ENCODE measurements at regions not wholly inside any gene's neighbourhood (a gene's known extent, or its start where the extent isn't known, plus 50 kb on each side); places are given as distances from the start of the nearest gene placed in this dataset.

GRCh38 chr13:47146991-47147811 lies 250.3 kb upstream of the HTR2A start:
- no peaks in the 10 kb centered on the region for H3K36me3 ChIP-seq (ENCODE audit: control insufficient read depth, insufficient read depth, low read length)
- no peak overlapping the region for H3K9ac ChIP-seq (ENCODE audit: low read length)
- H3K9me3 ChIP-seq (ENCODE audit: control insufficient read depth, insufficient read depth, low read depth, low read length), result no peaks in the 10 kb centered on the region
- H3K4me3 ChIP-seq (ENCODE audit: low read depth, low read length), result no peak overlapping the region
- no peak overlapping the region for H3K27ac ChIP-seq (ENCODE audit: low read depth, low read length)
- no peaks in the 10 kb centered on the region for H3K4me1 ChIP-seq (ENCODE audit: control insufficient read depth, insufficient read depth, low read length)
- no peaks in the 10 kb centered on the region for H3K27me3 ChIP-seq (ENCODE audit: control insufficient read depth, insufficient read depth, low read length)

DNA sequence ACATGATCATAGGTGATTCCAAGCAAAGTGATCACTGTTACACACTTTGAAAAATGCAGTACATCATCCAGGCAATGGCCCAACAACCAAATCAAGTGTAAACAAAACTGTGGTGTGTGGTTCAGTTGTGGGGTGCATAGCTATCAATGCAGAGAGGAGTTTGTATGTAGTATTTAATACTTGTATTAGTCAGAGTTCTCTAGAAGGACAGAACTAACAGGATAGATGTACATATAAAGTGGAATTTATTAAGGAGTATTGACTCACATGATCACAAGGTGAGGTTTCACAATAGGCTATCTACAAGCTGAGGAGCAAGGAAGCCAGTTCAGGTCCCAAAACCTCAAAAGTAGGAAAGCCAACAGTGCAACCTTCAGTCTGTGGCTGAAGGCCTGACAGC lies 249.3 kb upstream of the HTR2A start:
- Histone ChIP-seq H3K9me3 (ENCODE audit: control insufficient read depth, insufficient read depth, low read depth, low read length) (no peaks in the 10 kb centered on the region), H3K27me3 (ENCODE audit: control insufficient read depth, insufficient read depth, low read length) (no peaks in the 10 kb centered on the region), H3K9ac (ENCODE audit: low read length) (no peak overlapping the region), H3K36me3 (ENCODE audit: control insufficient read depth, insufficient read depth, low read length) (no peaks in the 10 kb centered on the region), H3K4me3 (ENCODE audit: low read depth, low read length) (no peak overlapping the region), H3K27ac (ENCODE audit: low read depth, low read length) (no peak overlapping the region), H3K4me1 (ENCODE audit: control insufficient read depth, insufficient read depth, low read length) (no peaks in the 10 kb centered on the region)

DNA sequence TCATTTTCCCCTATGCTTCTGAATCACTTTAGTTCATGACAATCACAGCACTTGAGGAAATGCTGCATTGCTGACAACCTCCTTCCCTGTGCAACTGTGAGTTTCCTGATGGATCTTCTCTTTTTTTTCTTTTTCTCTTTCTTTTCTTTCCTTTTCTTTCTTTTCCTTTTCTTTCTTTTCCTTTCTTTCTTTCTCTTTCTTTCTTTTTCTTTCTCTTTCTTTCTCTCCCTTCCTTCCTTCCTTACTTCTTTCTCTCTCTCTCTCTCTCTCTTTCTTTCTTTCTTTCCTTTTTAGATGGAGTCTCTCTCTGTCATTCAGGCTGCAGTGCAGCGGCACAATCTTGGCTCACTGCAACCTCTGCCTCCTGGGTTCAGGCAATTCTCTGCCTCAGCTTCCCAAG lies 247.9 kb upstream of the HTR2A start:
- H3K9me3 ChIP-seq (ENCODE audit: control insufficient read depth, insufficient read depth, low read depth, low read length), result no peaks in the 10 kb centered on the region
- no peaks in the 10 kb centered on the region; the same call in 1 of the 2 replicates for H3K4me1 ChIP-seq (ENCODE audit: control insufficient read depth, insufficient read depth, low read length)
- no peak overlapping the region for H3K4me3 ChIP-seq (ENCODE audit: low read depth, low read length)
- no peak overlapping the region for H3K27ac ChIP-seq (ENCODE audit: low read depth, low read length)
- no peaks in the 10 kb centered on the region for H3K27me3 ChIP-seq (ENCODE audit: control insufficient read depth, insufficient read depth, low read length)
- H3K36me3 ChIP-seq (ENCODE audit: control insufficient read depth, insufficient read depth, low read length), result no peaks in the 10 kb centered on the region
- no peak overlapping the region for H3K9ac ChIP-seq (ENCODE audit: low read length)

GRCh38 chr13:47142105-47142504 lies 245.3 kb upstream of the HTR2A start:
- Histone ChIP-seq H3K4me3 (ENCODE audit: low read depth, low read length) (no peak overlapping the region), H3K9ac (ENCODE audit: low read length) (no peak overlapping the region), H3K27me3 (ENCODE audit: control insufficient read depth, insufficient read depth, low read length) (no peaks in the 10 kb centered on the region), H3K36me3 (ENCODE audit: control insufficient read depth, insufficient read depth, low read length) (no peaks in the 10 kb centered on the region), H3K27ac (ENCODE audit: low read depth, low read length) (no peak overlapping the region), H3K9me3 (ENCODE audit: control insufficient read depth, insufficient read depth, low read depth, low read length) (no peaks in the 10 kb centered on the region), H3K4me1 (ENCODE audit: control insufficient read depth, insufficient read depth, low read length) (peaks cover 3% of the 10 kb centered on the region; the same call in 1 of the 2 replicates)

DNA sequence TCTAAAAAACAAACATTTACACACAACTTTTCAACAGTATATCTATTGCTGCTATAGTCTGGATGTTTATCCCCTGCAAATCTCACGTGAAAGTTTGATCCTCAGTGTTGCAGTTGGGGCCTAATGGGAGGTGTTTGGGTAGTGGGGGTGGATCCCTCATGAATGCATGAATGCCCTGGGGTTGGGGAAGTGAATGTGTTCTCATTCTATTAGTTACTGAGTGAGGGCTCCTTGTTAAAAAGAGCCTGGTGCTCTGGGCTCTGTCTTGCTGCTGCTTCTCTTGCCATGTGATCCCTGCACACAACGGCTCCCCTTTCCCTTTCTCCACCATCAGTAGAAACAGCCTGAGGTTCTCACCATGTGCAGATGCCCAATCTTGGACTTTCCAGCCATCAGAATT lies 242.7 kb upstream of the HTR2A start:
- no peaks in the 10 kb centered on the region for H3K9me3 ChIP-seq (ENCODE audit: control insufficient read depth, insufficient read depth, low read depth, low read length)
- H3K9ac ChIP-seq (ENCODE audit: low read length), result no peak overlapping the region
- no peak overlapping the region for H3K4me3 ChIP-seq (ENCODE audit: low read depth, low read length)
- no peaks in the 10 kb centered on the region for H3K36me3 ChIP-seq (ENCODE audit: control insufficient read depth, insufficient read depth, low read length)
- no peak overlapping the region for H3K27ac ChIP-seq (ENCODE audit: low read depth, low read length)
- no peaks in the 10 kb centered on the region for H3K27me3 ChIP-seq (ENCODE audit: control insufficient read depth, insufficient read depth, low read length)
- peaks cover 6% of the 10 kb centered on the region; the same call in 1 of the 2 replicates for H3K4me1 ChIP-seq (ENCODE audit: control insufficient read depth, insufficient read depth, low read length)

GRCh38 chr13:47136504-47136941 lies 239.7 kb upstream of the HTR2A start:
- H3K4me1 ChIP-seq (ENCODE audit: control insufficient read depth, insufficient read depth, low read length), result peaks cover 6% of the 10 kb centered on the region; the same call in 1 of the 2 replicates
- H3K9me3 ChIP-seq (ENCODE audit: control insufficient read depth, insufficient read depth, low read depth, low read length), result no peaks in the 10 kb centered on the region
- no peaks in the 10 kb centered on the region for H3K36me3 ChIP-seq (ENCODE audit: control insufficient read depth, insufficient read depth, low read length)
- H3K9ac ChIP-seq (ENCODE audit: low read length), result no peak overlapping the region
- H3K27ac ChIP-seq (ENCODE audit: low read depth, low read length), result no peak overlapping the region
- no peak overlapping the region for H3K4me3 ChIP-seq (ENCODE audit: low read depth, low read length)
- H3K27me3 ChIP-seq (ENCODE audit: control insufficient read depth, insufficient read depth, low read length), result no peaks in the 10 kb centered on the region

DNA sequence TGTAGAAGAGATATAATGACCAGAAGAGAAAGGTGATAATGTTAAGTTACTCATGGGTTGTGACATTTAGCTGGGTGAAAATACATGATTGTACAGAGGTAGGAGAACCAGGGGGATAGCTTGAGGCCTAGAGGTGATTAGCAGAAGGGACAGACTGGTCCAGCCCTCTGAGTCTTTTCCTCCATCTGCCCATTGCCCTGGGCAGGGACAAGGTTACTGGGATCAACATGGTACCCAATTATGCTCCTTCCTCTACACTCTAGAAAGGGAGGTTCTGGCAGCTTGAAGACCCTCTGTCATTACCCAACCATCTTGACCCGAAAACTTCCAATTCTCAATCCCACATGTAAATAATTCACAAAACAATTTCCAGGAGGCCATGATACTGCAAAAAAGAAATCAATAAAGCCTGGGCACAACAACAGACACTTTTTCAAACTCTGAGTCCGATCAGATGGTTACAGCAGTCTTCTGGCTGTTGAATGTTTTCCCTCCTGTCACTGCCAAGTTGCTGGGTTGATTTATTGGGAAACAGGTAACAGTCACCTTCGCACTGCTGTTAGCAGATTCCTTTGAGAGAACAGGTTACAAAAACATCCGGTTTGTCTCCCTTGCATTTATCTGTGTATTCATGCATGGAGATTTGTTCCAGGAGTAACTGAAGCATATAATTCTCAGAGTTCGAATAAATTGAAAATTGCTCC lies 239.1 kb upstream of the HTR2A start:
- Histone ChIP-seq H3K27me3 (ENCODE audit: control insufficient read depth, insufficient read depth, low read length) (no peaks in the 10 kb centered on the region), H3K9me3 (ENCODE audit: control insufficient read depth, insufficient read depth, low read depth, low read length) (no peaks in the 10 kb centered on the region), H3K36me3 (ENCODE audit: control insufficient read depth, insufficient read depth, low read length) (no peaks in the 10 kb centered on the region), H3K4me1 (ENCODE audit: control insufficient read depth, insufficient read depth, low read length) (peaks cover 6% of the 10 kb centered on the region; the same call in 1 of the 2 replicates), H3K9ac (ENCODE audit: low read length) (no peak overlapping the region), H3K4me3 (ENCODE audit: low read depth, low read length) (no peak overlapping the region), H3K27ac (ENCODE audit: low read depth, low read length) (no peak overlapping the region)

- Histone ChIP-seq H3K9me3 (ENCODE audit: control insufficient read depth, insufficient read depth, low read depth, low read length) (no peaks in the 10 kb centered on the region), H3K9ac (ENCODE audit: low read length) (no peak overlapping the region), H3K4me1 (ENCODE audit: control insufficient read depth, insufficient read depth, low read length) (peaks cover 6% of the 10 kb centered on the region; the same call in 1 of the 2 replicates), H3K27ac (ENCODE audit: low read depth, low read length) (no peak overlapping the region), H3K27me3 (ENCODE audit: control insufficient read depth, insufficient read depth, low read length) (no peaks in the 10 kb centered on the region), H3K36me3 (ENCODE audit: control insufficient read depth, insufficient read depth, low read length) (no peaks in the 10 kb centered on the region), H3K4me3 (ENCODE audit: low read depth, low read length) (no peak overlapping the region)
Measured at GRCh38 chr13:47134939-47135489, 238.2 kb upstream of the HTR2A start.

GRCh38 chr13:47133011-47133445 lies 236.2 kb upstream of the HTR2A start:
- Histone ChIP-seq H3K36me3 (ENCODE audit: control insufficient read depth, insufficient read depth, low read length) (no peaks in the 10 kb centered on the region), H3K9ac (ENCODE audit: low read length) (no peak overlapping the region), H3K4me3 (ENCODE audit: low read depth, low read length) (no peak overlapping the region), H3K4me1 (ENCODE audit: control insufficient read depth, insufficient read depth, low read length) (peaks cover 3% of the 10 kb centered on the region; the same call in 1 of the 2 replicates), H3K27me3 (ENCODE audit: control insufficient read depth, insufficient read depth, low read length) (no peaks in the 10 kb centered on the region), H3K9me3 (ENCODE audit: control insufficient read depth, insufficient read depth, low read depth, low read length) (no peaks in the 10 kb centered on the region), H3K27ac (ENCODE audit: low read depth, low read length) (no peak overlapping the region)

DNA sequence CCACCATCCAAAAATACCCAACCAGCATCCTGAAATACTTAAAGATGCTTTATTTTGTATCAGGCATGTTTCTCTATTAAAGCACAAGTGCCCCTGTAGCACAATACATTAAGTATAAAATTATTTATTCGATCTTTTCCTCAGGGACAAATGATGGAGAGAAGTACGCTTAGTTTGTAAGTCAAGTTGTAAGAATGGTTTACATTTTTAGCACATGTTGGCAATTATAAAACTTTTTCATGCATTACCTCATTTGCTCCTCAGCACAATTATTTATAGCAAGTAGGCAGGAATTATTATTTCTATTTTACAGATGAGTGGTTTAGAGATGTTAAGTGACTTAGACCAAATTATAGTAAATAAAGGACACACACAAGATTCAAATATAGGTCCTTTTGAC lies 232.6 kb upstream of the HTR2A start:
- Histone ChIP-seq H3K36me3 (ENCODE audit: control insufficient read depth, insufficient read depth, low read length) (no peaks in the 10 kb centered on the region), H3K27ac (ENCODE audit: low read depth, low read length) (no peak overlapping the region), H3K4me1 (ENCODE audit: control insufficient read depth, insufficient read depth, low read length) (no peaks in the 10 kb centered on the region), H3K9me3 (ENCODE audit: control insufficient read depth, insufficient read depth, low read depth, low read length) (peaks cover 1% of the 10 kb centered on the region; the same call in 1 of the 2 replicates), H3K4me3 (ENCODE audit: low read depth, low read length) (no peak overlapping the region), H3K27me3 (ENCODE audit: control insufficient read depth, insufficient read depth, low read length) (no peaks in the 10 kb centered on the region), H3K9ac (ENCODE audit: low read length) (no peak overlapping the region)

DNA sequence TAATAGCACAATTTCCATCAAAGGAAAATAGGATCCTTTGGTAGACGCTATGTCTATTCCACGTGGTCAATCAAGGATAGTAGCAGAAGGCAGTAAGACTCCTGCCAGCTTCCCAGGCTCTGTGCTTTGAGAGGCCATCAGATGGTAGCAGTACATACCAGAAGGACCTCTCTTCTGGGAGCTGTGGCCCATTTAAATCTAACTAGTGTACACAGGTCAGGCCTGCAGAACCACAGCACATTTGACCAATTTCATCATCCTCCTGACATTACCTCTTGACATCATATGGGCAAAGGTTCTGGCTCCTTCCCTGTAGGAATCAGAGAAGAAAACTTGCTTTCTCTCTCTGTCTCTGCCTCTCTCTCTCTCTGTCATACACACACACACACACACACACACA lies 229.6 kb upstream of the HTR2A start:
- Histone ChIP-seq H3K27ac (ENCODE audit: low read depth, low read length) (no peak overlapping the region), H3K9ac (ENCODE audit: low read length) (no peak overlapping the region), H3K36me3 (ENCODE audit: control insufficient read depth, insufficient read depth, low read length) (no peaks in the 10 kb centered on the region), H3K27me3 (ENCODE audit: control insufficient read depth, insufficient read depth, low read length) (no peaks in the 10 kb centered on the region), H3K9me3 (ENCODE audit: control insufficient read depth, insufficient read depth, low read depth, low read length) (peaks cover 7% of the 10 kb centered on the region), H3K4me1 (ENCODE audit: control insufficient read depth, insufficient read depth, low read length) (peaks cover 3% of the 10 kb centered on the region; the same call in 1 of the 2 replicates), H3K4me3 (ENCODE audit: low read depth, low read length) (no peak overlapping the region)

All from HUES6 (cell line).